ENCODE measurements at regions not wholly inside any gene's neighbourhood (a gene's known extent, or its start where the extent isn't known, plus 50 kb on each side); places are given as distances from the start of the nearest gene placed in this dataset.

- H3K4me2 ChIP-seq (ENCODE audit: extremely low read depth, insufficient read depth, low read length) = no peak overlapping the region
- H3K9ac ChIP-seq (ENCODE audit: insufficient read depth, low read length) = no peak overlapping the region
- no peaks in the 10 kb centered on the region for H3K27me3 ChIP-seq (ENCODE audit: control insufficient read depth, insufficient read depth, low read length)
- DNase-seq (ENCODE audit: low read depth in 2 of 2) = no peak
- no peaks in the 10 kb centered on the region for H4K20me1 ChIP-seq (ENCODE audit: control insufficient read depth, extremely low read depth, insufficient read depth, low read length)
- H3K79me2 ChIP-seq (ENCODE audit: control insufficient read depth, insufficient read depth, low read length) = no peaks in the 10 kb centered on the region
- H3K9me3 ChIP-seq (ENCODE audit: control insufficient read depth, insufficient read depth, low read depth, low read length) = no peaks in the 10 kb centered on the region
- H3K36me3 ChIP-seq (ENCODE audit: control insufficient read depth, insufficient read depth, low read length) = no peaks in the 10 kb centered on the region
- no peak overlapping the region for H3K4me3 ChIP-seq (replicated peaks in 1 of 4; ENCODE audit: control extremely low read depth in 1 of 4, insufficient read depth in 1 of 4, low read depth in 3 of 4, low read length in 4 of 4)
- no peak overlapping the region for H3K27ac ChIP-seq (ENCODE audit: insufficient read depth, low read length)
- no peak for TF ChIP-seq EZH2 (IDR thresholded peaks at IDR 0.05; ENCODE audit: low read length, missing control alignments)
- no peak for TF ChIP-seq CTCF (conservative IDR thresholded peaks at IDR 0.05 in 1 of 2, IDR thresholded peaks at IDR 0.05 in 1 of 2; ENCODE audit: low read depth in 1 of 2, low read length in 2 of 2)
- no peak overlapping the region for H2AFZ ChIP-seq (ENCODE audit: low read length)
- H3K4me1 ChIP-seq (ENCODE audit: control insufficient read depth, extremely low read depth, insufficient read depth, low read length) = no peaks in the 10 kb centered on the region
These were observed 698.2 kb downstream of the FGF9 start for GRCh38 chr13:22369090-22369489.

- TF ChIP-seq CTCF (conservative IDR thresholded peaks at IDR 0.05 in 1 of 2, IDR thresholded peaks at IDR 0.05 in 1 of 2; ENCODE audit: low read depth in 1 of 2, low read length in 2 of 2) (no peak), EZH2 (IDR thresholded peaks at IDR 0.05; ENCODE audit: low read length, missing control alignments) (no peak)
- Histone ChIP-seq H3K9ac (ENCODE audit: insufficient read depth, low read length) (no peak overlapping the region), H4K20me1 (ENCODE audit: control insufficient read depth, extremely low read depth, insufficient read depth, low read length) (no peaks in the 10 kb centered on the region), H3K4me2 (ENCODE audit: extremely low read depth, insufficient read depth, low read length) (no peak overlapping the region), H3K79me2 (ENCODE audit: control insufficient read depth, insufficient read depth, low read length) (no peaks in the 10 kb centered on the region), H3K27ac (ENCODE audit: insufficient read depth, low read length) (no peak overlapping the region), H3K36me3 (ENCODE audit: control insufficient read depth, insufficient read depth, low read length) (no peaks in the 10 kb centered on the region), H3K27me3 (ENCODE audit: control insufficient read depth, insufficient read depth, low read length) (no peaks in the 10 kb centered on the region), H3K4me3 (replicated peaks in 1 of 4; ENCODE audit: control extremely low read depth in 1 of 4, insufficient read depth in 1 of 4, low read depth in 3 of 4, low read length in 4 of 4) (no peak overlapping the region), H2AFZ (ENCODE audit: low read length) (no peak overlapping the region), H3K4me1 (ENCODE audit: control insufficient read depth, extremely low read depth, insufficient read depth, low read length) (no peaks in the 10 kb centered on the region), H3K9me3 (ENCODE audit: control insufficient read depth, insufficient read depth, low read depth, low read length) (no peaks in the 10 kb centered on the region)
- DNase-seq (ENCODE audit: low read depth in 2 of 2) = no peak
These were observed 699.0 kb downstream of the FGF9 start for GRCh38 chr13:22369840-22370239.

- Histone ChIP-seq H3K4me1 (ENCODE audit: control insufficient read depth, extremely low read depth, insufficient read depth, low read length) (no peaks in the 10 kb centered on the region), H3K36me3 (ENCODE audit: control insufficient read depth, insufficient read depth, low read length) (no peaks in the 10 kb centered on the region), H4K20me1 (ENCODE audit: control insufficient read depth, extremely low read depth, insufficient read depth, low read length) (no peaks in the 10 kb centered on the region), H2AFZ (ENCODE audit: low read length) (no peak overlapping the region), H3K27ac (ENCODE audit: insufficient read depth, low read length) (no peak overlapping the region), H3K79me2 (ENCODE audit: control insufficient read depth, insufficient read depth, low read length) (no peaks in the 10 kb centered on the region), H3K9me3 (ENCODE audit: control insufficient read depth, insufficient read depth, low read depth, low read length) (no peaks in the 10 kb centered on the region), H3K4me3 (replicated peaks in 1 of 4; ENCODE audit: control extremely low read depth in 1 of 4, insufficient read depth in 1 of 4, low read depth in 3 of 4, low read length in 4 of 4) (no peak overlapping the region), H3K4me2 (ENCODE audit: extremely low read depth, insufficient read depth, low read length) (no peak overlapping the region), H3K27me3 (ENCODE audit: control insufficient read depth, insufficient read depth, low read length) (no peaks in the 10 kb centered on the region), H3K9ac (ENCODE audit: insufficient read depth, low read length) (no peak overlapping the region)
- no peak for DNase-seq (ENCODE audit: low read depth in 2 of 2)
- TF ChIP-seq CTCF (conservative IDR thresholded peaks at IDR 0.05 in 1 of 2, IDR thresholded peaks at IDR 0.05 in 1 of 2; ENCODE audit: low read depth in 1 of 2, low read length in 2 of 2) (no peak), EZH2 (IDR thresholded peaks at IDR 0.05; ENCODE audit: low read length, missing control alignments) (no peak)
These were observed 701.4 kb downstream of the FGF9 start for GRCh38 chr13:22372261-22372660.
